GM12874 (cell line): ENCODE measurements at regions not wholly inside any gene's neighbourhood (a gene's known extent, or its start where the extent isn't known, plus 50 kb on each side); places are given as distances from the start of the nearest gene placed in this dataset.

Experiments
- CTCF ChIP-seq: IDR thresholded peaks from 2 replicates; pipeline ENCODE4 v1.5.1; 2011; ENCODE audit warnings: low read depth, mild to moderate bottlenecking, control low read depth, low read length, moderate library complexity; ENCODE audit not compliant: insufficient read depth

- no peak for TF ChIP-seq CTCF
Observed at GRCh38 chr11:23192256-23192655, 332.0 kb upstream of the CCDC179 start.

GRCh38 chr11:23201936-23202522 lies 341.8 kb upstream of the CCDC179 start:
- TF ChIP-seq CTCF, result no peak

- no peak for TF ChIP-seq CTCF
Observed at GRCh38 chr11:23202611-23203010, 342.3 kb upstream of the CCDC179 start.

- no peak for TF ChIP-seq CTCF
Observed at GRCh38 chr11:23205156-23205871, 345.0 kb upstream of the CCDC179 start.

GRCh38 chr11:23206741-23207336 lies 346.6 kb upstream of the CCDC179 start:
- TF ChIP-seq CTCF, result no peak

GRCh38 chr11:23211221-23211620 lies 350.9 kb upstream of the CCDC179 start:
- TF ChIP-seq CTCF, result no peak

- no peak for TF ChIP-seq CTCF
Observed at GRCh38 chr11:23212807-23213206, 352.5 kb upstream of the CCDC179 start.
